Upper lobe of left lung (tissue), 6 donors: ENCODE measurements at regions not wholly inside any gene's neighbourhood (a gene's known extent, or its start where the extent isn't known, plus 50 kb on each side); places are given as distances from the start of the nearest gene placed in this dataset.

Source experiments
- ATAC-seq, 2 donors: fragments of 200-7000 bp; cut with Tn5 transposase; one replicate each; pipeline ENCODE4 v1.9.1; 2022; ENCODE audit warnings: mild to moderate bottlenecking in 2 of 2, moderate library complexity in 2 of 2; ENCODE audit not compliant: low FRiP score in 2 of 2
- DNase-seq, 2 donors: peaks; one replicate each; pipeline ENCODE4 v3.0.0-alpha.2; 2019 to 2020
- H3K27ac ChIP-seq, 4 donors: fragments of 200-600 bp; sonication (generic); one replicate each; pipeline ENCODE4 v1.5.1; 2016 to 2019
- H3K27me3 ChIP-seq, 4 donors: fragments of 200-600 bp; sonication (generic); one replicate each; pipeline ENCODE4 v1.5.1; 2017 to 2019
- H3K36me3 ChIP-seq, 4 donors: fragments of 200-600 bp; sonication (generic); one replicate each; pipeline ENCODE4 v1.5.1; 2016 to 2019
- H3K4me1 ChIP-seq, 4 donors: fragments of 200-600 bp; sonication (generic); one replicate each; pipeline ENCODE4 v1.5.1; 2018 to 2019
- H3K4me3 ChIP-seq, 4 donors: fragments of 200-600 bp; sonication (generic); one replicate each; pipeline ENCODE4 v1.5.1; 2017 to 2019; ENCODE audit warnings: mild to moderate bottlenecking in 2 of 4, moderate library complexity in 1 of 4
- H3K9me3 ChIP-seq, 4 donors: fragments of 200-600 bp; sonication (generic); one replicate each; pipeline ENCODE4 v1.5.1; 2018 to 2019
- CTCF ChIP-seq, 6 experiments: fragments of 450-650 bp in 4 of 6; fragments of 200-600 bp in 2 of 6; sonication (generic) in 2 of 6; IDR thresholded peaks; one replicate each; pipeline ENCODE4 v1.5.1; 2016 to 2019; ENCODE audit warnings: antibody characterized with exemption in 6 of 6
- EP300 ChIP-seq, 4 donors: sonication (generic); formaldehyde crosslinking; IDR thresholded peaks; one replicate each; pipeline ENCODE4 v1.5.1; 2017; ENCODE audit warnings: antibody characterized with exemption in 4 of 4, control low read depth in 2 of 4
- POLR2A ChIP-seq, 4 donors: fragments of 450-650 bp; IDR thresholded peaks; one replicate each; pipeline ENCODE4 v1.5.1; 2016 to 2017; ENCODE audit warnings: antibody characterized with exemption in 4 of 4, mild to moderate bottlenecking in 2 of 4
- POLR2AphosphoS5 ChIP-seq, 2 donors: sonication (generic); formaldehyde crosslinking; IDR thresholded peaks; one replicate each; pipeline ENCODE4 v1.5.1; 2017; ENCODE audit warnings: antibody characterized with exemption in 2 of 2
- WGBS, 2 donors: methylation state at CpG; one replicate each; pipeline ENCODE4 v1.1.5; 2017 to 2018; 5-methylcytosine and 5-hydroxymethylcytosine counted together
- donor health status: DM: no; HTN: no; CAD: no; lungs with moderate emphysema.
- donor health status: DM: no; HTN: yes; CAD: no; lungs with severe emphysema.

GRCh38 chr1:117780687-117781475 lies 148.5 kb downstream of the GDAP2 start:
- DNase-seq (no peak), ATAC-seq (no peak)
- Histone ChIP-seq H3K4me3 (no peak overlapping the region), H3K27me3 (no peaks in the 10 kb centered on the region), H3K4me1 (no peaks in the 10 kb centered on the region), H3K36me3 (no peaks in the 10 kb centered on the region), H3K9me3 (no peaks in the 10 kb centered on the region), H3K27ac (no peak overlapping the region)
- 62 to 68% methylated on average over 5 of the region's 5 CpGs for WGBS, 2 donors
- TF ChIP-seq CTCF (IDR thresholded peaks at IDR 0.05) = no peak
- TF ChIP-seq EP300 (IDR thresholded peaks at IDR 0.05) = no peak
- TF ChIP-seq POLR2A (IDR thresholded peaks at IDR 0.05) = no peak
- TF ChIP-seq POLR2AphosphoS5 (IDR thresholded peaks at IDR 0.05) = no peak

DNA sequence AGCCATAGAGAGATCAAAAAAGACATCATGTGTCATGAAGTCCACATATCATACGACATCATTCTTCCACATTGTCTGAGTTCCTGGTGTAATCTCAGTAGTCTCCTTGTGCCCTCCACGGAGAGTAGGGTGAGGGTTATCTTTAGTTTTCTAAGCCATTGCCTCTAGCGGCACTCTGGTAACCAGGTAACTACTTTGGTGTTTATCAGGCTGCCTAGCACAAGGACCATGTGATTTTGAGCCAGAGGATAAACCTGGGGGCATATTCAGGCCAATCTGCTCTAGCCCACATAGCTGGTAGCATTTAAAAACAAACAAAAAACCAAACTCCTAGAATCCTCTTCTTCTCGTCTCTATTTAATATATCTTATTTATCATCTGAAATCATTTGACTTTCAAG lies 147.4 kb downstream of the GDAP2 start:
- no peaks in the 10 kb centered on the region for H3K27me3 ChIP-seq
- WGBS, 2 donors = 62 to 71% methylated on average over 4 of the region's 4 CpGs
- DNase-seq (no peak), ATAC-seq (no peak)
- no peaks in the 10 kb centered on the region for H3K36me3 ChIP-seq
- no peaks in the 10 kb centered on the region for H3K4me1 ChIP-seq
- H3K4me3 ChIP-seq = no peak overlapping the region
- no peak for TF ChIP-seq CTCF (IDR thresholded peaks at IDR 0.05)
- TF ChIP-seq EP300 (IDR thresholded peaks at IDR 0.05) = no peak
- TF ChIP-seq POLR2A (IDR thresholded peaks at IDR 0.05) = no peak
- no peak for TF ChIP-seq POLR2AphosphoS5 (IDR thresholded peaks at IDR 0.05)
- H3K9me3 ChIP-seq = no peaks in the 10 kb centered on the region
- no peak overlapping the region for H3K27ac ChIP-seq

DNA sequence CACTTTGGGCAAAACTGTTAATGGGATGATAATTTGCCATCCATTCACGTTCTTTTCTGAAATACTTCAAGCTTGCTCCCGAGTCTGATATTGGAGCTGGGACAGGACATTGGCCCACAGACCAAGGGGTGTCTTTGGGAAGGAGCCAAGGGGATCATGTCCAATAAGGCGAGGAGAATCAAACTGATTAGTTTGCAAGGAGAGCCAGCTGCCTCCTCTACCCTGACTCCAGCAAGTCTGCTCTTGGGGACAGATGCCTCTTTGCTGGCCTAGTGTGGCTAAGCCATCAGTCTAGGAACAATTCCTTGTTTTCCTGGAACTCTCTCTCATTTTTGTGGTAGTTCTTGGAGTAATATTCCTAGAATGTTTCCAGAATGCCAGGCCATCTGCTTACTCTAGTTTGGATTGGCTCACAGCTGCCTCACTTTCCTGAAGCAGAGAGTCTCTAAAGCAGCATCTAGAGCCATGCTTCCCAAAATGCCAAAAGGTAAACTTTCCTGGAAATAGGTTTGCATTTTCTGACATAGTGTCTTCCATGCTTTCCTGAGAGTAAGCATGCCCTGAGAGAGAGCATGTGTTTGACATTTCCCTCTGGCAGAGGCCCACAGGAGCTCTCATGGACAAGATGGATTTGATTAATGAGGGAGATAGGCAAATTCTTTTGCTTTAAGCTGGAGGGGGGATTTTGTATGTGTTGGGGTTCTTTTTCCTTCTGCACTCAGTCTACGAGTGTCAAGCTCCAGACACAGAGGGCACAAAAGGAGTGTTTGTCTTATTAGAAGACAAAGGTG lies 145.6 kb downstream of the GDAP2 start:
- no peak for ATAC-seq
- TF ChIP-seq POLR2A (IDR thresholded peaks at IDR 0.05) (no peak), POLR2AphosphoS5 (IDR thresholded peaks at IDR 0.05) (no peak), CTCF (IDR thresholded peaks at IDR 0.05) (no peak), EP300 (IDR thresholded peaks at IDR 0.05) (no peak)

GRCh38 chr1:117788014-117788413 lies 141.4 kb downstream of the GDAP2 start:
- ATAC-seq (no peak), DNase-seq (no peak)
- Histone ChIP-seq H3K9me3 (no peaks in the 10 kb centered on the region), H3K4me1 (no peaks in the 10 kb centered on the region), H3K27ac (no peak overlapping the region), H3K27me3 (no peaks in the 10 kb centered on the region), H3K4me3 (no peak overlapping the region), H3K36me3 (no peaks in the 10 kb centered on the region)
- TF ChIP-seq POLR2AphosphoS5 (IDR thresholded peaks at IDR 0.05) (no peak), POLR2A (IDR thresholded peaks at IDR 0.05) (no peak), CTCF (IDR thresholded peaks at IDR 0.05) (no peak), EP300 (IDR thresholded peaks at IDR 0.05) (no peak)
- 49 to 54% methylated on average over 5 of the region's 5 CpGs for WGBS, 2 donors

More for the DNA sequence above, 145.6 kb downstream of the GDAP2 start:
- no peak overlapping the region for H3K4me3 ChIP-seq
- no peak overlapping the region for H3K27ac ChIP-seq
- 82 to 84% methylated on average over 4 of the region's 4 CpGs for WGBS, 2 donors
- H3K27me3 ChIP-seq = no peaks in the 10 kb centered on the region
- no peak for DNase-seq
- no peaks in the 10 kb centered on the region for H3K4me1 ChIP-seq
- H3K36me3 ChIP-seq = no peaks in the 10 kb centered on the region
- H3K9me3 ChIP-seq = no peaks in the 10 kb centered on the region
